ENCODE measurements at regions not wholly inside any gene's neighbourhood (a gene's known extent, or its start where the extent isn't known, plus 50 kb on each side); places are given as distances from the start of the nearest gene placed in this dataset.

GRCh38 chr1:208628022-208628914 lies 384.1 kb upstream of the PLXNA2 start:
- no peak for DNase-seq (ENCODE audit: low read depth in 4 of 4, low spot score in 2 of 4)

- no peak for DNase-seq (ENCODE audit: low read depth in 4 of 4, low spot score in 2 of 4)
Measured at GRCh38 chr1:208631092-208631491, 386.9 kb upstream of the PLXNA2 start.

- no peak for DNase-seq (ENCODE audit: low read depth in 4 of 4, low spot score in 2 of 4)
Measured at GRCh38 chr1:208631506-208631905, 387.3 kb upstream of the PLXNA2 start.

- no peak for DNase-seq (ENCODE audit: low read depth in 4 of 4, low spot score in 2 of 4)
Measured at GRCh38 chr1:208634346-208635140, 390.4 kb upstream of the PLXNA2 start.

- no peak for DNase-seq (ENCODE audit: low read depth in 4 of 4, low spot score in 2 of 4)
Measured at GRCh38 chr1:208637181-208637580, 393.0 kb upstream of the PLXNA2 start.

GRCh38 chr1:208639382-208639781 lies 395.2 kb upstream of the PLXNA2 start:
- no peak for DNase-seq (ENCODE audit: low read depth in 4 of 4, low spot score in 2 of 4)

GRCh38 chr1:208640295-208640694 lies 396.1 kb upstream of the PLXNA2 start:
- DNase-seq (ENCODE audit: low read depth in 4 of 4, low spot score in 2 of 4): no peak

- DNase-seq (ENCODE audit: low read depth in 4 of 4, low spot score in 2 of 4): no peak
Measured at GRCh38 chr1:208641579-208642280, 397.5 kb upstream of the PLXNA2 start.

- DNase-seq (ENCODE audit: low read depth in 4 of 4, low spot score in 2 of 4): no peak
Measured at GRCh38 chr1:208643005-208643597, 398.9 kb upstream of the PLXNA2 start.

- no peak for DNase-seq (ENCODE audit: low read depth in 4 of 4, low spot score in 2 of 4)
Measured at GRCh38 chr1:208644401-208645160, 400.4 kb upstream of the PLXNA2 start.

- DNase-seq (ENCODE audit: low read depth in 4 of 4, low spot score in 2 of 4): no peak
Measured at GRCh38 chr1:208646431-208646830, 402.2 kb upstream of the PLXNA2 start.

- no peak for DNase-seq (ENCODE audit: low read depth in 4 of 4, low spot score in 2 of 4)
Measured at GRCh38 chr1:208648146-208648545, 404.0 kb upstream of the PLXNA2 start.

- peak; percentile 52 to 77 (median 65) for DNase-seq (ENCODE audit: low read depth in 4 of 4, low spot score in 2 of 4)
Measured at GRCh38 chr1:208652296-208653160, 408.3 kb upstream of the PLXNA2 start.

- DNase-seq (ENCODE audit: low read depth in 4 of 4, low spot score in 2 of 4): no peak
Measured at GRCh38 chr1:208653426-208653825, 409.2 kb upstream of the PLXNA2 start.

GRCh38 chr1:208654241-208654640 lies 410.1 kb upstream of the PLXNA2 start:
- DNase-seq (ENCODE audit: low read depth in 4 of 4, low spot score in 2 of 4): no peak

- no peak for DNase-seq (ENCODE audit: low read depth in 4 of 4, low spot score in 2 of 4)
Measured at GRCh38 chr1:208665936-208666335, 421.8 kb upstream of the PLXNA2 start.

- DNase-seq (ENCODE audit: low read depth in 4 of 4, low spot score in 2 of 4): no peak
Measured at GRCh38 chr1:208668991-208669390, 424.8 kb upstream of the PLXNA2 start.

GRCh38 chr1:208670778-208671177 lies 426.6 kb upstream of the PLXNA2 start:
- no peak for DNase-seq (ENCODE audit: low read depth in 4 of 4, low spot score in 2 of 4)

All from left renal cortex interstitium (tissue), 4 donors.